Superior temporal gyrus (tissue), 1 donor: ENCODE measurements at regions not wholly inside any gene's neighbourhood (a gene's known extent, or its start where the extent isn't known, plus 50 kb on each side); places are given as distances from the start of the nearest gene placed in this dataset.

Experiments
- DNase-seq: peaks from one replicate; pipeline ENCODE4 v3.0.0-alpha.2; 2016; ENCODE audit errors: extremely low spot score

DNA sequence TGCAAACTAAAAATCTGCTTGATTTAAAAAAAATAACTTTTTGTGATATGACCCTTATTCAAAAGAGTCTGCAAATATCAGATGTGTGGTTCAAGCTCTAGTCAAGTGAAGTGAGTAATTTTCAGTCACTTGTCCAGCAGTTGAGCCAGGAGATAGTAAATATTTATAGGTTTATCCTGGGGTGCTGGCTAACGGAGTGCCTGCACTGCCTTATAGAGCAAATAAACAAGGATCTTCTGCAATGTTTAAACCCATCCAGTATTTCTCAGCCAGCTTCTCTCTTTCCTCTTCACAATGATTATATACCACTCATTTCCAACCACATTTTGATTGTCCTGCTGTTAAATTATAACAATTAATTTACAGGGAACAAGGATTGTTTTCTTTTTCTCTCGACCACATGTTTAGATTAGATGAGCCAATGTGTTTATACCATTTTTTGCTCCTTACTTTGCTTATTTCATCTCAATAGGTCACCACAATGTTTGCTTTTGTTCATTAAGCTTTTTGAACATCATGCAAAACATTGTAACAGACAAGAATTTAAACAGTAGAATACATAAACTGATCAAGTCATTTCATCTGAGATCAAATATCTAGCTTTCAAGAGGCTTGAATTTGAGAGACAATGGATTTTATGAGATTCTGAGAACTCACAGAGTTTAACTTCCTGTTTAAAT, 60.3 kb upstream of the GREM2 start:
- no peak for DNase-seq

DNA sequence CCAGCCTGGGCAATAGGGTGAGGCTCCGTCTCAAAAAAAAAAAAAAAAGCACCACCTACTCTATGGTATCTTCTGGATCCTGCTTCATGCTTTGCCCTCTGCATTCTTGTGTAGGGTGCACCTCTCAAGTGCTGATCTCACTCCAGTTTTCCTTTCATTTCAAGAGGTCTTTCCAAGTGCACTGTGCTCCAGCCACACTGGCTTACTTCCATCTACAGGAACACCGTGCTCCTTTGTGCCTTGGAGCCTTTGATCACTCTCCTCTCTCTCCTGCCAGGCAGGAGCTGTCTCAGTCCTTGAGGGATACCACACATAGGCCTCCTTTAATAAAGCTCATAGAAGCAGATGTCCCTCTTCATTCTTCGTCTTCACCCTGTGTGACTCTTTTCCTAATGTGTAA, 55.4 kb upstream of the GREM2 start:
- DNase-seq, result no peak

DNA sequence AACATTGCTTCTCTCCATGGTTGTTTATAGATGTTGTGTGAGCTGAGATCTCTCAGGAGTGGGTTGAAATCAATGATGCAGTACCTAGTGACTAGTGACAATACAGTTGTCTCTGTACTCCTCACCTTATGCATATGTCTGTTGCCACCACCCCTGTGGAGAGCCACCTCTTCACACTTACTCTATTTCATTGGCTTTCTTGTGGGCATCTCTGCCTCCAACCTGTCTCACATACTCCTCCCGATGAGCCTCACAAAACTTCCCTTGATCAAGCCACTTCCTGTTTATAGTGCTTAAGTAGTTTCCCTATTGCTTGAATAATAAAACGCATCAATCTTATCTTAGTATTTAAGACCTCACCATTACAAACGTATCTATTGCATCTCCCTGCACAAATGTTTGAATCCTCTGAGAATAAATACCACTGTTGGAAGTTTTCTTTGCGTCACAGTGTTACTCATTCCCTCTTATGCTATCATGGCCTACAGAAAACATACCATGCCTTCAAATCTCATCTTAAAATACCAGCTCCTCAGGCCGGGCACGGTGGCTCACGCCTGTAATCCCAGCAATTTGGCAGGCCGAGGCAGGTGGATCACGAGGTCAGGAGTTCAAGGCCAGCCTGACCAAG, 54.7 kb upstream of the GREM2 start:
- DNase-seq, result no peak

DNA sequence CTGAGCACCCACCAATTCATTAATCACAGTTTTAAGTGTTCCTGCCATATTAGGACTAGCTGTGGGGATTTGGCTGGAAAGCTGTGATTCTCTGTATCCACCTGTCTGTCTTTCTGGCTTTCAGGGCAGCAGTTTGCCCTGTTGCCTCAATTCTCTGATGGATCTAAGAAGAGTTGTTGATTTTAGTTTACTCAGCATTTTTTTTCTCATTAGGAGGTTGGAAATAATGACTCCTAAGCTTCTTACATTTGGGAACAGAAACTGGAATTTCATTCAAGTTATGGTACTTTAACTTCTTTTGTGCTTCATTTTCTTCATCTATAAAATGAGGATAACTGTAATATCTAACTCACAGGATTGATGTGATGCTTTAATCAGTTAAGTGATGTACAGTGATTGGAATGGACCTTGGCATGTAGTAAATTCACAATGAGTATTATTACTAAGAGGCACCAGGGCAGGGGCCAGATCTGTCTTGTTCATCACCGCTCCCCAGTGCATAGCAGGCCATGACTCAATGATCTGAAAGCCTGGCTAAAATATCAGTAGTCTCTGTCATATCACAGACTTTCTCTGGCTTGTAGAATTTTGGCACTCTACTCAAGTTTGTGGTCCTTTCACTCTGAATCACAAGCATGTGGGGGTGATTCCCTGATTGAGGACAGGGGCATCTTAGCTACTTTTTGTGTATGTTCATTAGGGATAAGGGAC, 51.4 kb upstream of the GREM2 start:
- DNase-seq, result no peak
